Tibial nerve (tissue), 4 donors: ENCODE measurements at regions not wholly inside any gene's neighbourhood (a gene's known extent, or its start where the extent isn't known, plus 50 kb on each side); places are given as distances from the start of the nearest gene placed in this dataset.

Experiments used
- CTCF ChIP-seq, 5 experiments: fragments of 200-600 bp in 3 of 5; fragments of 450-650 bp in 2 of 5; sonication (generic) in 3 of 5; IDR thresholded peaks; one replicate each; pipeline ENCODE4 v1.5.1; 2016 to 2019; ENCODE audit warnings: antibody characterized with exemption in 5 of 5, mild to moderate bottlenecking in 3 of 5, moderate library complexity in 2 of 5
- EP300 ChIP-seq, 2 donors: sonication (generic); formaldehyde crosslinking; IDR thresholded peaks; one replicate each; pipeline ENCODE4 v1.6.1; 2017; ENCODE audit warnings: antibody characterized with exemption in 2 of 2, mild to moderate bottlenecking in 1 of 2
- POLR2A ChIP-seq, 2 donors: fragments of 450-650 bp; IDR thresholded peaks; one replicate each; pipeline ENCODE4 v1.6.1; 2017; ENCODE audit warnings: antibody characterized with exemption in 2 of 2, mild to moderate bottlenecking in 2 of 2, moderate library complexity in 2 of 2

- no peak for TF ChIP-seq CTCF (IDR thresholded peaks at IDR 0.05)
- TF ChIP-seq EP300 (IDR thresholded peaks at IDR 0.05), result no peak
- no peak for TF ChIP-seq POLR2A (IDR thresholded peaks at IDR 0.05)
Observed at GRCh38 chr14:29360656-29361055, 567.0 kb downstream of the PRKD1 start.
